ENCODE measurements at regions not wholly inside any gene's neighbourhood (a gene's known extent, or its start where the extent isn't known, plus 50 kb on each side); places are given as distances from the start of the nearest gene placed in this dataset.
"Not testable (repeated sequence)": the region's sequence is repeated elsewhere in the genome, so short reads cannot be mapped to it uniquely, and the experiment has no call there.

DNA sequence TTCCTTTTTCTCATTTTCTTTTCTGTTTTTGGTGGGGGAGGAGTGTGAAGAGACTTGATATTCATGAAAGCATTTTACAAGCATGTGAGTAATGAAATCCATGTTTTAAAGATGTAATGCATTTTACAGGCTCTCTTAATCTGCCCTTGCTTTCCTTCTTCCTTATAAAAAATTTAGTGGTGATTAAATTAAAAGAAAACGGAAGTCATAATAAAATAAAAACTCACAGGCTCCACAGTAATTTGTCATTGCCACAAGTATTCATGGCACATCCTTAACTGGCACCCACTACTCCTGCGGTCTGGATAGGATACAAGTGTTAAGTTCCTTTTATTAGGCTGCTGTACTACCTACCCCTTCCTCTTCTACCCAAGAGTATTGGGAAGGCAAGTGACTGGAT, 241.2 kb downstream of the SLC4A3 start:
- DNase-seq (ENCODE audit: low spot score), result no peak
- TF ChIP-seq CTCF (IDR thresholded peaks at IDR 0.05), result no peak
- H3K27ac ChIP-seq, result no peak overlapping the region
- no peak overlapping the region for H3K4me3 ChIP-seq

DNA sequence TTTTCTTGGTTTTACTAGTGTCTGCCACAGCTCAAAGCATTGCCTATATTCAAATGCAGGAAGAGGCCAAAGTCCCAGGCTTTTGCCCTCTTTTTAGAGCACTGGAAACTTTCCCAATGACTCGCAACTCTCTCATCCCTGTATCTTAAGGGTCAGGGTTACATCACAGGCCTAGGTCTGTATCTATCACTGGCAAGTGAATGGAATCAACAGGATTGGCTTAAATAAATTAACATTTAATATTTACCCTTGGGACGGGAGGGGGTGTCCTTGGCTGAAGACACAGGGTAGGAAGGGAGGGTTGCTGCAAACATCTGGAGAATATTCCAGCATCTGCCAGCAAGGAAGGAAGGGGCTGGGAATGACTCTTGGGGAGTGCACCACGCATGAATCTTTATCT, 242.6 kb downstream of the SLC4A3 start:
- DNase-seq (ENCODE audit: low spot score), result no peak
- Histone ChIP-seq H3K4me3 (no peak overlapping the region), H3K27ac (no peak overlapping the region)
- no peak for TF ChIP-seq CTCF (IDR thresholded peaks at IDR 0.05)

GRCh38 chr2:219871351-219871750, 243.9 kb downstream of the SLC4A3 start:
- no peak for DNase-seq (ENCODE audit: low spot score)

GRCh38 chr2:219875036-219875435, 247.6 kb downstream of the SLC4A3 start:
- TF ChIP-seq CTCF (IDR thresholded peaks at IDR 0.05), result no peak
- Histone ChIP-seq H3K4me3 (no peak overlapping the region), H3K27ac (no peak overlapping the region)
- DNase-seq (ENCODE audit: low spot score), result no peak

More at GRCh38 chr2:219871351-219871750, 243.9 kb downstream of the SLC4A3 start:
- H3K27ac ChIP-seq, result no peak overlapping the region
- H3K4me3 ChIP-seq, result no peak overlapping the region
- TF ChIP-seq CTCF (IDR thresholded peaks at IDR 0.05), result no peak

DNA sequence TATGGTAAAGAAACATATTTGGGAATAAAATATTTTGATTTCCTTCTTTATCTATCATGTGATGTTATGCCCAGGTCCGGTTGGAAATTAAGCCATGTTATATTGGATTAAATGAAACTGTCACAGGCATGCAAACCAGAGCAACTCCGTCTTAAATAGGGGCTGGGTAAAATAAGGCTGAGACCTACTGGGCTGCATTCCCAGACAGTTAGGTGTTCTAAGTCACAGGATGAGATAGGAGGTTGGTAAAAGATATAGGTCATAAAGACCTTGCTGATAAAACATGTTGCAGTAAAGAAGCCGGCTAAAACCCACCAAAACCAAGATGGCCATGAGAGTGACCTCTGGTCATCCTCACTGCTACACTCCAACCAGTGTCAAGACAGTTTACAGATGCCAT, 248.6 kb downstream of the SLC4A3 start:
- not testable (repeated sequence) for H3K27ac ChIP-seq; H3K4me3 ChIP-seq; DNase-seq (ENCODE audit: low spot score)

- H3K4me3 ChIP-seq, result no peak overlapping the region
- no peak overlapping the region for H3K27ac ChIP-seq
- TF ChIP-seq CTCF (IDR thresholded peaks at IDR 0.05), result no peak
- DNase-seq (ENCODE audit: low spot score), result no peak
Observed at GRCh38 chr2:219876931-219877330, 249.5 kb downstream of the SLC4A3 start.

DNA sequence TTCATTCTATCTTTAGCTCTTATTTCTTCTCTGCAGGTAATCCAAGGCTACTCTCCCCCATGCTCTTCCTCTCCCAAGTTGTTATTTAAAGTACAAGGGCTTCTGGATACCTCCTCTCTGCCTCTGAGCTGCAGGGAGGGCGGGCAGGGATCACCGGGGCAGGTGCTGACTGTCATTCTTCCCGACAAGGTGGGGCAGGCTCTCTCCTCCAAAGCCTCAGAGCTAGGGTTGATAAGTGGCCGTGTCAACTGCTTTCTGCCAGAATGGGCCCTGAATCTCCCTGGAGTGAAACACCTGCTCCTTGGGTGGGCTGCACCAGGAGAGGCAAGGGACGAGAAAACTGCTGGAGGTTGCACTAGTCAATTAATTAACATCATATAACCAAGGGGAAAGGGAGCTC, 250.3 kb downstream of the SLC4A3 start:
- TF ChIP-seq CTCF (IDR thresholded peaks at IDR 0.05), result no peak

GRCh38 chr2:219878516-219878915, 251.1 kb downstream of the SLC4A3 start:
- no peak for TF ChIP-seq CTCF (IDR thresholded peaks at IDR 0.05)
- Histone ChIP-seq H3K4me3 (no peak overlapping the region), H3K27ac (no peak overlapping the region)
- DNase-seq (ENCODE audit: low spot score), result no peak

More for the DNA sequence above, 250.3 kb downstream of the SLC4A3 start:
- no peak overlapping the region for H3K27ac ChIP-seq
- DNase-seq (ENCODE audit: low spot score), result no peak
- no peak overlapping the region for H3K4me3 ChIP-seq
